ENCODE measurements at regions not wholly inside any gene's neighbourhood (a gene's known extent, or its start where the extent isn't known, plus 50 kb on each side); places are given as distances from the start of the nearest gene placed in this dataset.

DNA sequence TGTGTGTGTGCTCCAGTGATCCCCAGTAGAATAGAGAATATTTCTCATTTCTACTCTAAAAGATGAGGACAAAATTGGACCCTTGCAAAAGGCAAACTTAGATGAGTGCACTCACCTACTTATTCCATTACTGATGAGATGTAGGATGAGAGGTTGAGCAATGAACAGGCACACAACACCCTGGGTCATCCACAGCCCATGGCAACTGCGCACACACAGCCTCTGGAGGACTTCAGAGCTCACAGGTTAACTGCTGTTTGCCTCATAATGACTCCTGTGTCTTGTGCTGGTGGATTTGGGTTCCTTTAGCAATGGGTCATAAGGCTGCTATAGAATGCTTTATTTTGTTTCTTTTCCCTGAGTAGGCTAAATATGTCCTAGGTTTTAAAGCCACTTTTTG is 103.6 kb upstream of the TNFAIP3 start:
- Mint-ChIP-seq H3K4me3 (no peak overlapping the region), H3K27ac (peak overlapping the region; percentile 64 to 65), H3K4me1 (ENCODE audit: low read depth in 2 of 2) (peaks cover 12 to 35% of the 10 kb centered on the region in 2 donors), H3K9me3 (peaks cover 0 to 1% of the 10 kb centered on the region in 2 donors), H3K36me3 (ENCODE audit: insufficient read depth) (peaks cover 4% of the 10 kb centered on the region), H3K27me3 (no peaks in the 10 kb centered on the region)
- no peak for DNase-seq
- no peak for ATAC-seq (replicated peaks)

DNA sequence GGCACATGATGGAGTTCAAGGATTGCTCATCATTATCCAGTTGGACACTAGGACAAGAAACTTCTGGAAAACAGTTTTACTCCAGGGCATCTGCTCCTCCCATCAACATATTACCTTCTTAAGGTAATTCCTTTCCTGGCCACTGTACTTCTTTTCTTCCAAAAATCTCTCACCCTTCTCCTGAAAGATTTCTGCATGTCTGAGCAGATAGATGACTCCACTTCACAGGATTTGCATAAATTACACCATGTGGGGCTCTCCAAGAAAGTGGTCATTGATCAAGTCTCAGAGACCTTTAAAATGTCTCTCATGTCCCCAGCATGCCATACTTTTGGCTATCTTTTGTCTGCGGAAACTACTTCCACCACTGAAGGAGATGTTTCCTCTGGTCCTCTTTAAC is 103.2 kb upstream of the TNFAIP3 start:
- no peak for DNase-seq
- ATAC-seq (replicated peaks): no peak
- H3K36me3 Mint-ChIP-seq (ENCODE audit: insufficient read depth): peaks cover 4% of the 10 kb centered on the region
- H3K27me3 Mint-ChIP-seq: no peaks in the 10 kb centered on the region
- peaks cover 12 to 40% of the 10 kb centered on the region in 2 donors for H3K4me1 Mint-ChIP-seq (ENCODE audit: low read depth in 2 of 2)
- H3K9me3 Mint-ChIP-seq: peaks cover 0 to 1% of the 10 kb centered on the region in 2 donors
- no peak overlapping the region for H3K4me3 Mint-ChIP-seq
- peak overlapping the region in 1 of 2 donors; percentile 64 for H3K27ac Mint-ChIP-seq

DNA sequence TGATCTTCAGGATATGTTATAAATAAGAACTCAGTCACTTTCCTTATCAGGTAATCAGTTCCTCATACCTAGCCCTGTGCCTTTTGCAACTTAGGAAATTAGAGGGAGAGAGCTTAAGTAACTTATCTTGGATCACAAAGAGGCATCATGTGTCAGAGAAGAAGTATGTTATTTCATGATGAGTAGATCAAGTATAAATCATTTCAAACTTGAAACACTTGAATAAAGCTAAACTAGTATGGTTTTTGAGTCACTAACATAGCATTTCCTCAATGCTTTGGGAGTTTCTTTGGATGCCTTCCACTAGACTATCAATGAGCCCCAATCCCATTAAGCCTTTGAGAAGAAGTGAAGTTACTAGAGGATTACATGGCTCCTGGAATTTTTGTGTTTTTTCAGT is 102.6 kb upstream of the TNFAIP3 start:
- H3K36me3 Mint-ChIP-seq (ENCODE audit: insufficient read depth): peaks cover 4% of the 10 kb centered on the region
- peaks cover 0 to 1% of the 10 kb centered on the region in 2 donors for H3K9me3 Mint-ChIP-seq
- ATAC-seq (replicated peaks): no peak
- DNase-seq: no peak
- H3K27ac Mint-ChIP-seq: peak overlapping the region in 1 of 2 donors; percentile 56
- peaks cover 11 to 43% of the 10 kb centered on the region in 2 donors for H3K4me1 Mint-ChIP-seq (ENCODE audit: low read depth in 2 of 2)
- no peaks in the 10 kb centered on the region for H3K27me3 Mint-ChIP-seq
- H3K4me3 Mint-ChIP-seq: no peak overlapping the region

- no peak for ATAC-seq (replicated peaks)
- Mint-ChIP-seq H3K27ac (peak overlapping the region in 1 of 2 donors; percentile 56), H3K36me3 (ENCODE audit: insufficient read depth) (peaks cover 4% of the 10 kb centered on the region), H3K4me3 (no peak overlapping the region), H3K27me3 (no peaks in the 10 kb centered on the region), H3K9me3 (peaks cover 0 to 1% of the 10 kb centered on the region in 2 donors), H3K4me1 (ENCODE audit: low read depth in 2 of 2) (peaks cover 11 to 43% of the 10 kb centered on the region in 2 donors)
- DNase-seq: no peak
These were observed 102.0 kb upstream of the TNFAIP3 start for GRCh38 chr6:137765059-137765458.

- Mint-ChIP-seq H3K4me1 (ENCODE audit: low read depth in 2 of 2) (peaks cover 11 to 36% of the 10 kb centered on the region in 2 donors), H3K36me3 (ENCODE audit: insufficient read depth) (peaks cover 4% of the 10 kb centered on the region), H3K27ac (no peak overlapping the region), H3K27me3 (no peaks in the 10 kb centered on the region), H3K4me3 (no peak overlapping the region), H3K9me3 (peaks cover 0 to 1% of the 10 kb centered on the region in 2 donors)
- no peak for ATAC-seq (replicated peaks)
- no peak for DNase-seq
These were observed 100.3 kb upstream of the TNFAIP3 start for GRCh38 chr6:137766596-137767370.

- no peaks in the 10 kb centered on the region for H3K27me3 Mint-ChIP-seq
- peaks cover 0 to 1% of the 10 kb centered on the region in 2 donors for H3K9me3 Mint-ChIP-seq
- peaks cover 11 to 29% of the 10 kb centered on the region in 2 donors for H3K4me1 Mint-ChIP-seq (ENCODE audit: low read depth in 2 of 2)
- H3K27ac Mint-ChIP-seq: peak overlapping the region; percentile 84 to 97
- H3K36me3 Mint-ChIP-seq (ENCODE audit: insufficient read depth): peaks cover 4% of the 10 kb centered on the region
- no peak overlapping the region for H3K4me3 Mint-ChIP-seq
- ATAC-seq (replicated peaks): no peak
- no peak for DNase-seq
These were observed 99.6 kb upstream of the TNFAIP3 start for GRCh38 chr6:137767465-137767864.

DNA sequence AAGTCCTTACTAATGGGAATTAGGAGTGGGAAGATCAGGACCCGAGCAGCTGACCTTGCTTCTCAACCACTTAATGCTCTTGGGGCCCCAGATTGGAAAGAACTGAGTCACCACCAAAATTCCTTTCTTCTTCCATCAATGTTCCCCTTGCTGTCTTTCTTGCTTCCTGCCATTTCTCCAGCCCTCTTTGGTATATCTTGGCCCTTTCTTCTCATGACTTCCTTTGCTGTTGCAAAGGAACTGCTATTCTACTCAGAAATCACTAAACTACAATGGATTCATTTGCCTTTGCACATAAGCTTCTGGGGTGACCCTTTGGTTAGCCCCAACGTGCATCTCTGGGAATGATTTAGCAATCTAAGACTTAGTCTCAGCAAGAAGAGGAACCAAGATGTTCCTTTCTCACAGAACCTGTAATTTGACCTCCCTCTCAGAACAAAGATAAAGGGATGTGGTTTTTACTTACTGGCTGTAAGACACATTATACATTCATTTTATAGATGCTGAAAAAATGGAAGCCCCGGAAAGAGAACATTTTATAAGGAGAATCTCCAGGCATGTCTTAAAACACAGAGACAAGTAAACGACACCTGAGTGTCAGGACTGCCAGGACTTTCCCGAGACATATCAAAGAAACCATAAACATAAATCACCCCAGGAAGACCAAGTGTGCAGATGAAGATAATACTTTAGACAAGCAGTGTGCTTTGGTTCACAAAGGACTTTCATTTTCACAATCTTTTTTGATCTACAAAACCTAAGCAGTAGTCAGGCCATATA is 99.0 kb upstream of the TNFAIP3 start:
- ATAC-seq (replicated peaks) (peak; percentile 75), DNase-seq (no peak)
- peak overlapping the region; percentile 84 to 97 for H3K27ac Mint-ChIP-seq
- H3K4me3 Mint-ChIP-seq: peak overlapping the region; percentile 18 to 73
- H3K9me3 Mint-ChIP-seq: peaks cover 0 to 1% of the 10 kb centered on the region in 2 donors
- no peaks in the 10 kb centered on the region for H3K27me3 Mint-ChIP-seq
- peaks cover 4% of the 10 kb centered on the region for H3K36me3 Mint-ChIP-seq (ENCODE audit: insufficient read depth)
- peaks cover 8 to 24% of the 10 kb centered on the region in 2 donors for H3K4me1 Mint-ChIP-seq (ENCODE audit: low read depth in 2 of 2)

DNA sequence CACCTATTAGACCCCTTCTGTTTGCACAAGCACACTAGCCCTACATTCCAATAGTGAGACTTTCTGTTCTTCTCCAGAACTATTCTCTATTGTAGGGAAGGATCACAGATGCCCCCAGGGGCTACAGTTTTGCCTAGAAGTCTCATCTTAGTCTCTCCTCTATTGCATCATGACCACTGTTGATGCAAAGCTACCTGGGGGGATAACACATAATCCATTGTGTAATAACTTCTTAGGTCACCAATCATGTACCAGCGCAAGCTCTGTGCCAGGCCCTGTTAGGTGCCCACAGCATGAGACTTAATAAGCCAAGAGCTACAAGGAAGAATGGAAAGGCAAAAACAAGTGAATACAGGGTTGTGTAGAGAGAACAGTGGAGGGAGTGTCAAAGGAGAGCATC is 98.1 kb upstream of the TNFAIP3 start:
- Mint-ChIP-seq H3K36me3 (ENCODE audit: insufficient read depth) (no peaks in the 10 kb centered on the region), H3K27me3 (no peaks in the 10 kb centered on the region), H3K9me3 (no peaks in the 10 kb centered on the region), H3K4me3 (peak overlapping the region in 1 of 2 donors; percentile 73), H3K27ac (peak overlapping the region; percentile 84 to 97), H3K4me1 (ENCODE audit: low read depth in 2 of 2) (peaks cover 8 to 18% of the 10 kb centered on the region in 2 donors)
- ATAC-seq (replicated peaks): no peak
- DNase-seq: no peak

DNA sequence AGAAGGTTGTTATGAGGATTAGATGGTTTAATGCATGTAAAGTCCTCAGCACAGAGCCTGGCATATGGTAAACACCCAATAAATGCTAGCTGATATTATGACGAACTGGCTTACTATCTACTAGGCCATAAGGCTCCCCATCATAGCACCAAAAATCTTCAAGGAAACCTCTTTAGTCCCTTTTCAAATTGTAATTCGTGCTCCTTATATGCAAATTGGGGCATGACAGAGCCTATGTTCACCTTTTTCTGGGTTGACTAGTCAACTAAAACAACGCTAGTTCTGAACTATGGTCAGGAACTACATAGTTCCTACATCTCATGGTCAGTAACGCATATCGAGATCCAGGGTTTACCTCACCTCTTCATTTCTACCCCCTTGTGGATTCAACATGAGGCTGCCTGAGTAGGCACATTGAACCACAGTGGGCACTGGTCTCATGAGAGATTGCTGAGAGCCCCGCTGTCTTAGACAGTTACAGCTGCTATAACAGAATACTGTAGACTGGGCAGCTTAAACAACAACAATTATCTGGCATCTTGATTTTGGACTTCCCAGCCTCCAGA is 97.2 kb upstream of the TNFAIP3 start:
- Mint-ChIP-seq H3K36me3 (ENCODE audit: insufficient read depth) (no peaks in the 10 kb centered on the region), H3K9me3 (no peaks in the 10 kb centered on the region), H3K27me3 (no peaks in the 10 kb centered on the region), H3K4me1 (ENCODE audit: low read depth in 2 of 2) (peaks cover 8 to 17% of the 10 kb centered on the region in 2 donors), H3K4me3 (no peak overlapping the region), H3K27ac (no peak overlapping the region)
- DNase-seq: no peak
- ATAC-seq (replicated peaks): no peak

DNA sequence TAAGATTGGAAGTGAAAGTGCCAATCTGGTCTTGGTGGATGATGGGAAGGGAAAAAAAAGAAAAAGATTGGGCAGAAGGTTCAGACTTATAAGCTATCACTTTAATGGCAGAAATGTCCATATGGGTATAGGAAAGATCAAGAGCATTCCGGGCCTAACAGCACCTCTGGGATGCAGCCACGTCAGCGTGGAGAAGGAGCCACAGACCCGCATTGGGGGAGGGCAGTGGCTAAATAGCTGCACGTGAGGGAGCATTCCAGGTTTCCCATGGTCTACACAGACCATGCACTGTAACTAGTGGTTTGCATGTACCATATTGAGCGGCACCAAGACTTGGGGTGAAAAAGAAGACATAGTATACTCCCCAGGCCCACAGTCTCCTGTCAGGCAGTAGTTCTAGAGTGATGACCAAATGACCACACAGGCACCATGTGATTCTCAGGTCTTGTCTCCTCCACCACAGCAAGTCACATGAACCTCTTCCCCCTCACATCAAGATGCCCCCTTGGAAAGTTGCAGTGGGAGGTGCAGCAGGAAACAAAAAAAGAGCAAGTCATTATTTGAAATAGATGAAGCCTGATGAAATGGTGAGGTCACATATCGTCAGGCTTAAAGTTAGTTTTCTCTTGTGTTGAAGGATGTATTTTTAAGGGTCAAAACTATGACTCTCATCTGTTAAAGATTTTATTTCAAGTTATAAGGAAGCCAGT is 94.4 kb upstream of the TNFAIP3 start:
- no peaks in the 10 kb centered on the region for H3K9me3 Mint-ChIP-seq
- no peaks in the 10 kb centered on the region for H3K36me3 Mint-ChIP-seq (ENCODE audit: insufficient read depth)
- peaks cover 8 to 15% of the 10 kb centered on the region in 2 donors for H3K4me1 Mint-ChIP-seq (ENCODE audit: low read depth in 2 of 2)
- peak overlapping the region in 1 of 2 donors; percentile 5 for H3K27ac Mint-ChIP-seq
- DNase-seq (no peak), ATAC-seq (replicated peaks) (no peak)
- H3K4me3 Mint-ChIP-seq: no peak overlapping the region
- H3K27me3 Mint-ChIP-seq: no peaks in the 10 kb centered on the region

DNA sequence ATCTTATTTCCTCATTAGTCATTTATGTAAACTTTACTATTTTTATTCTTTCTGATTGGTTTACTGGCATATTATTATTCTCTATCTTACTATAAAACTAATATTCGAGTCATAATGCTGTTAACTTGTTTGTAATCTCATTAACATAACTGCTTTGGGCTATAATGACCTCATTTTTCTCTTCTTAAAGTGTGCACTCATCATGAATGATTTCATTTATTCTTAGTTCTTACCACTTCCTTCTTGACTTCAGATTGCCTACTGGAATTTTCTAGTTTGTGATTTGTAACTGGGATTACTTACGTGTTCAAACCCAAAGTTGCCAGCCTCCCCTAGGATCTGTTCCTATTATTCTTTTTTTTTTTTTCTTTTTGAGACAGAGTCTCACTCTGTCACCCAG is 91.8 kb upstream of the TNFAIP3 start:
- ATAC-seq (replicated peaks): no peak
- no peaks in the 10 kb centered on the region for H3K27me3 Mint-ChIP-seq
- no peak overlapping the region for H3K4me3 Mint-ChIP-seq
- H3K36me3 Mint-ChIP-seq (ENCODE audit: insufficient read depth): no peaks in the 10 kb centered on the region
- DNase-seq: no peak
- H3K27ac Mint-ChIP-seq: no peak overlapping the region
- H3K4me1 Mint-ChIP-seq (ENCODE audit: low read depth in 2 of 2): no peaks in the 10 kb centered on the region
- no peaks in the 10 kb centered on the region for H3K9me3 Mint-ChIP-seq

DNA sequence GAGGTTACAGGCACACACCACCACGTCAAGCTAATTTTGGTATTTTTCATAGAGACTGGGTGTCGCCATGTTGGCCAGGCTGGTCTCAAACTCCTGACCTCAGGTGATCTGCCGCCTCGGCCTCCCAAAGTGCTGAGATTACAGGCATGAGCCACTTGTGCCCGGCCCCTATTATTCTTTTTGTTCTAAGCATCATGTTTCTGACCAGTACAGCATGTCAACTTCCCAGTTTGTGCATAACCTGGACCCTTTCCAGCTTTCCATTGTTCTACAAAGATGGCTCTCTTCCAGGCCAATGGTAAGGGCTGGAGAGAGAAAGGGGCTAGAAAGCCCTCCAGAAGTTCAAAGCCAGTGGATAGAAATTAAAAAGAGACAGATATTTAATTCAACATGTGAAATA is 91.3 kb upstream of the TNFAIP3 start:
- no peaks in the 10 kb centered on the region for H3K4me1 Mint-ChIP-seq (ENCODE audit: low read depth in 2 of 2)
- ATAC-seq (replicated peaks) (no peak), DNase-seq (no peak)
- H3K4me3 Mint-ChIP-seq: no peak overlapping the region
- no peaks in the 10 kb centered on the region for H3K27me3 Mint-ChIP-seq
- no peaks in the 10 kb centered on the region for H3K36me3 Mint-ChIP-seq (ENCODE audit: insufficient read depth)
- no peaks in the 10 kb centered on the region for H3K9me3 Mint-ChIP-seq
- no peak overlapping the region for H3K27ac Mint-ChIP-seq

GRCh38 chr6:137776256-137776655 is 90.8 kb upstream of the TNFAIP3 start:
- Mint-ChIP-seq H3K36me3 (ENCODE audit: insufficient read depth) (no peaks in the 10 kb centered on the region), H3K9me3 (no peaks in the 10 kb centered on the region)

More at GRCh38 chr6:137776256-137776655, 90.8 kb upstream of the TNFAIP3 start:
- no peak overlapping the region for H3K4me3 Mint-ChIP-seq
- H3K4me1 Mint-ChIP-seq (ENCODE audit: low read depth in 2 of 2): no peaks in the 10 kb centered on the region
- DNase-seq (no peak), ATAC-seq (replicated peaks) (no peak)
- no peaks in the 10 kb centered on the region for H3K27me3 Mint-ChIP-seq
- no peak overlapping the region for H3K27ac Mint-ChIP-seq

Measured in effector memory CD8-positive, alpha-beta T cell (primary cell).